Neural cell (in vitro differentiated cells): ENCODE measurements at regions not wholly inside any gene's neighbourhood (a gene's known extent, or its start where the extent isn't known, plus 50 kb on each side); places are given as distances from the start of the nearest gene placed in this dataset.

Experiments used
- H2AFZ ChIP-seq: fragments of 200-600, 300-800 bp; sonication (generic), shearing (Covaris generic); 2 replicates; pipeline ENCODE4 v1.6.0; 2014; ENCODE audit warnings: low read depth, mild to moderate bottlenecking, antibody characterized with exemption, low read length, moderate library complexity
- H3F3A ChIP-seq: fragments of 200-600 bp; shearing (Covaris generic); 2 replicates; pipeline ENCODE4 v1.6.1; 2016; ENCODE audit warnings: mild to moderate bottlenecking, moderate library complexity, mixed read lengths, antibody characterized with exemption, low read length; ENCODE audit not compliant: insufficient read depth, poor library complexity, severe bottlenecking
- H3K27ac ChIP-seq: fragments of 200-600, 300-800 bp; sonication (generic), shearing (Covaris generic); 2 replicates; pipeline ENCODE4 v1.5.1; 2014; ENCODE audit warnings: mild to moderate bottlenecking, low read length, moderate library complexity
- H3K27me3 ChIP-seq: fragments of 300-800, 200-600 bp; sonication (generic), shearing (Covaris generic); 2 replicates; pipeline ENCODE4 v1.6.0; 2014; ENCODE audit warnings: mild to moderate bottlenecking, low read depth, low read length, moderate library complexity; ENCODE audit not compliant: insufficient read depth
- H3K36me3 ChIP-seq: fragments of 300-800, 200-600 bp; sonication (generic), shearing (Covaris generic); 2 replicates; pipeline ENCODE4 v1.5.1; 2014; ENCODE audit warnings: mild to moderate bottlenecking, antibody characterized with exemption, low read length, moderate library complexity; ENCODE audit not compliant: insufficient read depth
- H3K4me2 ChIP-seq: fragments of 300-800, 200-600 bp; sonication (generic), shearing (Covaris generic); 2 replicates; pipeline ENCODE4 v1.6.0; 2014; ENCODE audit warnings: mild to moderate bottlenecking, low read length
- H3K4me3 ChIP-seq: fragments of 300-800, 200-600 bp; sonication (generic), shearing (Covaris generic); 2 replicates; pipeline ENCODE4 v1.5.1; 2014; ENCODE audit warnings: mild to moderate bottlenecking, low read length, moderate library complexity
- H3K79me2 ChIP-seq: fragments of 200-600 bp; shearing (Covaris generic); replicated peaks from 2 replicates; pipeline ENCODE4 v1.6.0; 2014; ENCODE audit warnings: mild to moderate bottlenecking, low read length, moderate library complexity; ENCODE audit not compliant: insufficient read depth
- H3K9ac ChIP-seq: fragments of 300-800, 200-600 bp; sonication (generic), shearing (Covaris generic); 2 replicates; pipeline ENCODE4 v1.6.1; 2016; ENCODE audit warnings: mild to moderate bottlenecking, low read length, mixed read lengths
- H3K9me2 ChIP-seq: fragments of 200-600 bp; shearing (Covaris generic); 2 replicates; pipeline ENCODE4 v1.6.1; 2016; ENCODE audit warnings: mild to moderate bottlenecking, low read length, mixed read lengths; ENCODE audit not compliant: insufficient read depth
- H3K9me3 ChIP-seq: fragments of 200-600, 300-800 bp; sonication (generic), shearing (Covaris generic); 2 replicates; pipeline ENCODE4 v1.6.1; 2016; ENCODE audit warnings: mild to moderate bottlenecking, mixed run types, low read length, moderate library complexity, mixed read lengths
- H4K20me1 ChIP-seq: fragments of 200-600 bp; shearing (Covaris generic); 2 replicates; pipeline ENCODE4 v1.6.1; 2016; ENCODE audit warnings: mild to moderate bottlenecking, mixed run types; ENCODE audit not compliant: insufficient read depth
- CTCF ChIP-seq: fragments of 450-650 bp; IDR thresholded peaks from 2 replicates; pipeline ENCODE4 v1.5.1; 2014; ENCODE audit warnings: antibody characterized with exemption, mild to moderate bottlenecking, moderate library complexity; ENCODE audit not compliant: poor library complexity, severe bottlenecking
- EP300 ChIP-seq: fragments of 450-650 bp; conservative IDR thresholded peaks from 2 replicates; pipeline ENCODE4 v1.6.1; 2014; ENCODE audit warnings: antibody characterized with exemption, mild to moderate bottlenecking, moderate library complexity; ENCODE audit not compliant: poor library complexity, severe bottlenecking
- EZH2 ChIP-seq: fragments of 200-600, 300-800 bp; shearing (Covaris generic), sonication (generic); IDR thresholded peaks from 2 replicates; pipeline ENCODE4 v1.6.1; 2014; ENCODE audit warnings: antibody characterized with exemption, low read length, borderline replicate concordance, mild to moderate bottlenecking; ENCODE audit not compliant: insufficient read depth, poor library complexity, severe bottlenecking
- MXI1 ChIP-seq: fragments of 450-650 bp; conservative IDR thresholded peaks from 2 replicates; pipeline ENCODE4 v1.6.1; 2014; ENCODE audit warnings: antibody characterized with exemption, mild to moderate bottlenecking; ENCODE audit not compliant: poor library complexity, severe bottlenecking
- POLR2AphosphoS5 ChIP-seq: IDR thresholded peaks from 2 replicates; pipeline ENCODE4 v1.6.1; 2012
- RAD21 ChIP-seq: fragments of 450-650 bp; conservative IDR thresholded peaks from 2 replicates; pipeline ENCODE4 v1.6.1; 2014; ENCODE audit warnings: antibody characterized with exemption, mild to moderate bottlenecking, moderate library complexity
- REST ChIP-seq: IDR thresholded peaks from 2 replicates; pipeline ENCODE4 v1.6.1; 2012; ENCODE audit warnings: borderline replicate concordance
- SMC3 ChIP-seq: fragments of 450-650 bp; conservative IDR thresholded peaks from 2 replicates; pipeline ENCODE4 v1.6.1; 2014; ENCODE audit warnings: antibody characterized with exemption, mild to moderate bottlenecking, moderate library complexity; ENCODE audit not compliant: poor library complexity
- TAF1 ChIP-seq: IDR thresholded peaks from 2 replicates; pipeline ENCODE4 v1.6.1; 2012; ENCODE audit warnings: low read depth

- H3K4me3 ChIP-seq: no peak overlapping the region
- no peak overlapping the region for H2AFZ ChIP-seq
- no peaks in the 10 kb centered on the region for H3K36me3 ChIP-seq
- H3K27me3 ChIP-seq: no peaks in the 10 kb centered on the region
- H3K9me3 ChIP-seq: no peaks in the 10 kb centered on the region
- no peaks in the 10 kb centered on the region for H3K9me2 ChIP-seq
- no peak for TF ChIP-seq REST
- TF ChIP-seq SMC3: peak; percentile 73
- no peak for TF ChIP-seq POLR2AphosphoS5
- no peak for TF ChIP-seq EZH2
- peak; percentile 70 for TF ChIP-seq RAD21
- TF ChIP-seq CTCF: peak; percentile 74
- no peak for TF ChIP-seq TAF1
- TF ChIP-seq MXI1: no peak
- no peak overlapping the region for H3K27ac ChIP-seq
- no peak overlapping the region for H3K4me2 ChIP-seq
- H3K79me2 ChIP-seq: no peaks in the 10 kb centered on the region
- H4K20me1 ChIP-seq: no peaks in the 10 kb centered on the region
- H3K9ac ChIP-seq: no peak overlapping the region
- H3F3A ChIP-seq: no peaks in the 10 kb centered on the region
These were observed 61.9 kb upstream of the C3orf80 start for GRCh38 chr3:160163229-160163878.

- Histone ChIP-seq H3K9me3 (no peaks in the 10 kb centered on the region), H3K9me2 (no peaks in the 10 kb centered on the region), H4K20me1 (no peaks in the 10 kb centered on the region), H3K4me3 (no peak overlapping the region), H2AFZ (no peak overlapping the region), H3K79me2 (no peaks in the 10 kb centered on the region), H3K27me3 (no peaks in the 10 kb centered on the region), H3K27ac (no peak overlapping the region), H3K36me3 (no peaks in the 10 kb centered on the region), H3K9ac (no peak overlapping the region), H3K4me2 (no peak overlapping the region), H3F3A (no peaks in the 10 kb centered on the region)
- TF ChIP-seq SMC3: no peak
- TF ChIP-seq REST: no peak
- no peak for TF ChIP-seq EZH2
- no peak for TF ChIP-seq POLR2AphosphoS5
- TF ChIP-seq CTCF: no peak
- no peak for TF ChIP-seq TAF1
- no peak for TF ChIP-seq MXI1
- no peak for TF ChIP-seq EP300
- no peak for TF ChIP-seq RAD21
These were observed 57.0 kb upstream of the C3orf80 start for GRCh38 chr3:160168246-160168645.
